ENCODE measurements at regions not wholly inside any gene's neighbourhood (a gene's known extent, or its start where the extent isn't known, plus 50 kb on each side); places are given as distances from the start of the nearest gene placed in this dataset.

GRCh38 chr2:9755008-9755407 is 88.3 kb upstream of the TAF1B start:
- H3K27ac Mint-ChIP-seq (ENCODE audit: unreplicated experiment), result no peak overlapping the region
- no peak for DNase-seq
- peaks cover 7% of the 10 kb centered on the region for H3K27me3 Mint-ChIP-seq (ENCODE audit: unreplicated experiment)
- H3K4me1 Mint-ChIP-seq (ENCODE audit: low read depth, unreplicated experiment), result peaks cover 28% of the 10 kb centered on the region
- intact Hi-C loops (cut with micrococcal nuclease; ENCODE audit: unreplicated experiment), result no loop called here
- H3K9me3 Mint-ChIP-seq (ENCODE audit: low read depth, unreplicated experiment), result no peaks in the 10 kb centered on the region
- CTCF ChIA-PET, result no interaction called here
- H3K36me3 Mint-ChIP-seq (ENCODE audit: insufficient read depth, unreplicated experiment), result peaks cover 24% of the 10 kb centered on the region
- no peak overlapping the region for H3K4me3 Mint-ChIP-seq (ENCODE audit: low read depth, unreplicated experiment)
- BruUV-seq (replicated peaks), result no TSS peak
- no peak for TF ChIP-seq CTCF (IDR thresholded peaks at IDR 0.05; ENCODE audit: unreplicated experiment)

DNA sequence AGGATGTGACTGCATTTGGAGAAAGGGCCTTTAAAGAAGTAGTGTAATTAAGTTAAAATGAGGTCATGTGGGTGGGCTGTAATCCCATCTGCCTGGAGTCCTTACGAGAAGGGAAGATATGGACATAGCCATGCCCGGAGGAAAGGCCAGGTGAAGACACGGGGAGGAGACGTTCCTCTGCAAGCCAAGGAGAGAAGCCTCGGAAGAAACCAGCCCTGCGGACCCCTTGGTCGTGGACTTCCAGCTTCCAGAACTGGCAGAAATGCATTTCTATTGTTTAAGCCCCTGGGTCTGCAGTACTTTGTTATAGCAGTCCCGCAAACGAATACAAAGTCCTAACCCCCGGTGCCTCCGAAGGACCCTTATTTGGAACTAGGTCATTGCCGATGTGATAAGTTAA is 87.6 kb upstream of the TAF1B start:
- no peak for TF ChIP-seq CTCF (IDR thresholded peaks at IDR 0.05; ENCODE audit: unreplicated experiment)
- no peak overlapping the region for H3K4me3 Mint-ChIP-seq (ENCODE audit: low read depth, unreplicated experiment)
- no peak overlapping the region for H3K27ac Mint-ChIP-seq (ENCODE audit: unreplicated experiment)
- H3K9me3 Mint-ChIP-seq (ENCODE audit: low read depth, unreplicated experiment), result no peaks in the 10 kb centered on the region
- no peak for DNase-seq
- H3K36me3 Mint-ChIP-seq (ENCODE audit: insufficient read depth, unreplicated experiment), result peaks cover 24% of the 10 kb centered on the region
- no TSS peak for BruUV-seq (replicated peaks)
- CTCF ChIA-PET, result no interaction called here
- H3K27me3 Mint-ChIP-seq (ENCODE audit: unreplicated experiment), result peaks cover 13% of the 10 kb centered on the region
- intact Hi-C loops (cut with micrococcal nuclease; ENCODE audit: unreplicated experiment), result no loop called here
- peaks cover 28% of the 10 kb centered on the region for H3K4me1 Mint-ChIP-seq (ENCODE audit: low read depth, unreplicated experiment)

DNA sequence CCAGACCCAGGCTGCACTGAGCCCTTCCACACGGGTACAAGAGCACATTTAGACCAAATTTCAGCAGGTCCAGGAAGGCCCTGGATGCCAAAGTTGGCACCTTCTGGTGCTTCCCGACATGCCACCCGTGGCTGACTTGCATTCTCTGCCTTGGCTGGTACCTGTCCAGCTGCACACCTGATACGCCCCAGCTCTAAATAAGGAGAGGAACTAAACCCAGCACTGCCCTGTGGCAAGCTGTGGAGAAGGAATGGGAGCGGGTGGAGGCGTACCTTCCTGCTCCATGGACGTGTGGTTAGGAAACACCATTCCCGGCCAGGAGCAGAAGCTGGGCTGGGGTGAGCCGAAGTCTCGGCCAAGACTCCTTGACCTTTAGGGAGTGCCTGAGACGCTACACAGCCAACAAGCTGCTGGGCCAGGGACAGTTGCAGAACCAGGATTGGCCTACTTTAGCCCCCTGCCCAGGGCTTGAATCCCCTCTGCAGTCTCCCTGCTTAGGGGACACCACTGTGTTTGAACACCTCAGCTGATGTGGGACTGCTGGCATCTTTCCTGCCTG is 86.5 kb upstream of the TAF1B start:
- H3K27me3 Mint-ChIP-seq (ENCODE audit: unreplicated experiment), result peaks cover 15% of the 10 kb centered on the region
- no peak for TF ChIP-seq CTCF (IDR thresholded peaks at IDR 0.05; ENCODE audit: unreplicated experiment)
- H3K27ac Mint-ChIP-seq (ENCODE audit: unreplicated experiment), result no peak overlapping the region
- no TSS peak for BruUV-seq (replicated peaks)
- intact Hi-C loops (cut with micrococcal nuclease; ENCODE audit: unreplicated experiment), result no loop called here
- H3K4me3 Mint-ChIP-seq (ENCODE audit: low read depth, unreplicated experiment), result no peak overlapping the region
- CTCF ChIA-PET, result interaction anchor here (1.4 kb wide), 1 partner anchor 14 kb away, joined by 4 read pairs; no protein-coding TSS in a partner anchor
- peaks cover 28% of the 10 kb centered on the region for H3K4me1 Mint-ChIP-seq (ENCODE audit: low read depth, unreplicated experiment)
- peaks cover 24% of the 10 kb centered on the region for H3K36me3 Mint-ChIP-seq (ENCODE audit: insufficient read depth, unreplicated experiment)
- no peak for DNase-seq
- H3K9me3 Mint-ChIP-seq (ENCODE audit: low read depth, unreplicated experiment), result no peaks in the 10 kb centered on the region

- DNase-seq, result no peak
- Mint-ChIP-seq H3K4me3 (ENCODE audit: low read depth, unreplicated experiment) (no peak overlapping the region), H3K9me3 (ENCODE audit: low read depth, unreplicated experiment) (no peaks in the 10 kb centered on the region), H3K27ac (ENCODE audit: unreplicated experiment) (no peak overlapping the region), H3K27me3 (ENCODE audit: unreplicated experiment) (peaks cover 15% of the 10 kb centered on the region), H3K4me1 (ENCODE audit: low read depth, unreplicated experiment) (peaks cover 20% of the 10 kb centered on the region), H3K36me3 (ENCODE audit: insufficient read depth, unreplicated experiment) (peaks cover 16% of the 10 kb centered on the region)
- CTCF ChIA-PET, result interaction anchor here (1.4 kb wide), 1 partner anchor 13 kb away, joined by 4 read pairs; no protein-coding TSS in a partner anchor
- intact Hi-C loops (cut with micrococcal nuclease; ENCODE audit: unreplicated experiment), result no loop called here
- BruUV-seq (replicated peaks), result no TSS peak
- no peak for TF ChIP-seq CTCF (IDR thresholded peaks at IDR 0.05; ENCODE audit: unreplicated experiment)
Observed at GRCh38 chr2:9757501-9758264, 85.6 kb upstream of the TAF1B start.

Measured in Calu3 (cell line).